ENCODE measurements at regions not wholly inside any gene's neighbourhood (a gene's known extent, or its start where the extent isn't known, plus 50 kb on each side); places are given as distances from the start of the nearest gene placed in this dataset.

GRCh38 chr2:45209302-45209701 lies 200.1 kb upstream of the SIX2 start:
- no peak for DNase-seq

DNA sequence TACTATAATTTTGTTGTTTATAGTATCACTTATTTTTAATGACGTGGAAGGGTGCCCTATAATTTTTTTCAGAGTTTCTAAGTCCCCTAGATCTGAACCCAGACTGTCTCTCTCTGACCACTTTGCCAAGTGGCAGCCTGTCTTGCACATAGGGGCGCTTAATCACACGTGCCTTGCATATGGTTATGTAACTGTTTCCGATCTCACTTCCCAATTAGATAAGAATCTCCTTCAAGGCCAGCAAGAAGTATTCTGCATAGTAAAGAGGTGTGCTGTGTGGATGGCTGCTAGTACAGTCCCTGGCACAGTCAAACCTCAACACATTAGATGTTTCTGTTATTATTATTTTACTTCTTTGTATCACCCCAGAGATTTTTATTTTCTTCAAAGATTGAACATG lies 197.8 kb upstream of the SIX2 start:
- DNase-seq, result no peak

- DNase-seq, result no peak
Measured at GRCh38 chr2:45205985-45206384, 196.7 kb upstream of the SIX2 start.

DNA sequence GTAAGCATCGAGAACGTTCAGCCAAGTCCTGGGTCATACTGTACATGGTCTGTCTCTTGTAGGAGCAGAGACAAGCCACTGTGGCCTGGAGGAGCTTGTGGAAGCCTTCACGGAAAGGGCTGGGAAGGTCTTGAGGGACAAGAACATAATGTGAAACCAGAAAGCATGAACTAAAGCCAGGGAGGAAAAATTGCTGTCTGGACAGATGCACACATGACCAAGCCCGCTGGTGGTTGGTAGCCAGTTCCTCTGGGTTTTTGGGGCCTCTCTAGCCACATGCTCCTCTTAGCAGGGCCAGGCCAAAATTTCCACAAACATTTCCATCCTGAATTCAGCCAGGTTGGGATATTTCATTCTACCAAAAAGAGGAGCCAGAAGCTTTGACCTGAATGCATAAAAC lies 196.2 kb upstream of the SIX2 start:
- no peak for DNase-seq

DNA sequence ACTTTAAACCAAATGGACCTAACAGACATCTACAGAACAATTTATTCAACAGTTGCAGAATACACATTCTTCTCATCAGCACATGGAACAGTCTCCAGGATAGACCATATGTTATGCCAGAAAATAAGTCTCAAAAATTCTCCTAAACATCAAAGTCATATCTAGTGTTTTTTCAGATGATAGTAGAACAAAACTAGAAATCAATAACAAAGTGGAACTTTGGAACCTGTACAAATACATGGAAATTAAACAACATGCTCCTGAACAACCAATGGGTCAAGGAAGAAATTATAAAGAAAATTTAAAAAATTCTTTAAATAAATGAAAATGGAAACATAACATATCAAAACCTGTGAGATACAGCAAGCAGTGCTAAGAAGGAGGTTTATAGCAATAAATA lies 194.1 kb upstream of the SIX2 start:
- DNase-seq, result no peak

GRCh38 chr2:45199973-45200372 lies 190.7 kb upstream of the SIX2 start:
- no peak for DNase-seq

GRCh38 chr2:45195916-45196315 lies 186.7 kb upstream of the SIX2 start:
- DNase-seq, result no peak

- DNase-seq, result no peak
Measured at GRCh38 chr2:45194596-45194995, 185.3 kb upstream of the SIX2 start.

GRCh38 chr2:45193581-45193980 lies 184.3 kb upstream of the SIX2 start:
- DNase-seq, result no peak

GRCh38 chr2:45192991-45193390 lies 183.7 kb upstream of the SIX2 start:
- DNase-seq, result no peak

DNA sequence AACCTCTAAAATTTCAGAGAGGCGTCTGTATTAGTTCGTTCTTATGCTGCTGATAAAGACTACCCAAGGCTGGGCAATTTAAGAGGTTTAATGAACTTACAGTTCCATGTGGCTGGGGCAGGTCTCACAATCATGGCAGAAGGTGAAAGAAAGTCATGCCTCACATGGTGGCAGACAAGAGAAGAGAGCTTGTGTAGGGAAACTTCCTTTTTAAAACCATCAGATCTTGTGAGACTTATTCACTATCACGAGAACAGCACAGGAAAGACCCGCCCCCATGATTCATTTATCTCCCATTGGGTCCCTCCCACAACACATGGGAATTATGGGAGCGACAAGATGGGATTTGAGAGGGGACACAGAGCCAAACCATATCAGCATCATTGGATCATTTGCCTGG lies 183.2 kb upstream of the SIX2 start:
- DNase-seq, result no peak

DNA sequence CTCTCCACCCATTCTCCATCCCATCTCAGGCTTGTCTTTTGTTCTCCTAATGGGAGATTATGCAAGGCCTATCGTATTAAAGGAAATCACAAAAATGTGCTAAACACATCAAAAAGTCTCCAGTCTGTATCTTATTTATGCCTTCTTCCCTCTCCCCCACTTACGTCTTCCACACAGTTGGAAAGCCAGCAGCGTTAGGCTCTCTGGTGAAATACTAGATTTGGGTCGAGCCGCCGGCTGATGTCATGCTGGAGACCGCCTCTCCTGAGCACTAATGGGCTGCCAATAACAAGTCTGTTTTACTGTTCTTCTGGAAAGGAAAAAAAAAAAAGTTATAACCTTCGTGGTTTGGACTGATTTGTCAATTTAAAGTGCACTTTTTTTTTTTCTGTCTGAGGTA lies 182.7 kb upstream of the SIX2 start:
- DNase-seq, result no peak

- no peak for DNase-seq
Measured at GRCh38 chr2:45191146-45191863, 182.1 kb upstream of the SIX2 start.

- DNase-seq, result no peak
Measured at GRCh38 chr2:45190481-45190942, 181.3 kb upstream of the SIX2 start.

GRCh38 chr2:45184606-45185005 lies 175.4 kb upstream of the SIX2 start:
- no peak for DNase-seq

DNA sequence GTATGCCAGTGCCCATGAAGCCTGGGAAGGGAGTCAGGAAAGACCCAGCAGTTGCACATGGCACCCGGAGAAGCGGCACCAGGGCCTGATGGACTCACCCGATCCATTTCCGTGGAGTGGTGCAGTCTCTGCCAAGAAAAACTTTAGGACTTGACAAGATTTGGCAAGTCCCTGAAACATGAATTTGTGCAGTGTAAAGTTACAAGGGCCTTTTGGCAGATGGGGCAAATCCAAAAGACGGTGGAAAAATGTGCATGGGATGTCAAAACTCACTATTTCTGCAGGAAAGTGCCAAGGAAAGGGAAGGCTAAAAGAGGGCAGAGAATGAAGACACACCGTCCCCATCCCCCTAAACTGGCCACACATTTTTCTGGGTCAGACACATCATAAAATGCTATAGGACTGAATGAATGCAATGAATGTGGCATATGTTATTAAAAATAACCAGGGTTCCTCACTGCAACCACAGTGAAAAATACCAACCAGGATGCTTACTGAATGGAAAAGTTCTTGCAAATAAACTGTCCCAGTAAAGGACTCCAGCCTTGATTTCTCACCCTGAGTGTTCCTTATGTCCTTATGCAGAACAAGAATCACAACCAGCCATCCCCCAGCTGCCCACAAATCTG lies 173.5 kb upstream of the SIX2 start:
- DNase-seq, result no peak

GRCh38 chr2:45180779-45181178 lies 171.5 kb upstream of the SIX2 start:
- DNase-seq, result no peak

- DNase-seq, result no peak
Measured at GRCh38 chr2:45180033-45180746, 170.9 kb upstream of the SIX2 start.

DNA sequence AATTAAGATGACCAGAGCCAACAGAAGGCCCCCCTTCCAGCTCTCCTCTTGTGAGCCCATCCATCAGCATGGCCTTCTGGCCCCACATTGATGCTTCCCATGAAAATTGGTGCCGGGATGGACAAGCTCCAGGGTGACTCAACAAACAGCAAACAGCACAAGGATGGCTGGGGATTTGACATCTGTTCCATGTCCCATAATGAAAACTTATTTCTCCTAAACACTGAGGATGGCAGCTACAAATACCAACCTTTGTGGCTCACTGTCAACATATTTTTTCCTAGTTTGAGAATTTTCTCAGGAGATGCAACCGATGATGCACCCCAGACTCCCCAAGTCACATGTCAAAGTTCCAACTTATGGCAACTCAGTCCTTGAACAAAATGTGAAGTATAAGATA lies 169.6 kb upstream of the SIX2 start:
- DNase-seq, result no peak

- no peak for DNase-seq
Measured at GRCh38 chr2:45178359-45178758, 169.1 kb upstream of the SIX2 start.

DNA sequence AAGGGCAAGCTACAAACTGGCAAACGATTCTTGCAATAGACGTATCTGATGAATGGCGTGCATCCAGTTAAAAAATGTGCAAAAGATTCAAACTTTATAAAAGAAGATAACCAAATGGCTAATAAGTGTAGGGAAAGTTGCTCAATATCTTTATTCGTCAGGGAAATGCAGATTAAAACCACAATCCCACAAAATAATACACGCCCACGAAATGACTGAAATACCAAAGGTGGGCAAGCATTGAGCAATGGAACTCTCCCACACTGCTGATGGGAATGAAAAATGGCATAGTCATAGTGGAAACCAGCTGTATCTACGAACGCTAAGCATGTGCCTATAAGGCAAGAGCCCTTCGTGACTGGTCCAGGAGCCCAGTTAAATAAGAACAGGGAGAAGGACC lies 168.6 kb upstream of the SIX2 start:
- DNase-seq, result no peak

DNA sequence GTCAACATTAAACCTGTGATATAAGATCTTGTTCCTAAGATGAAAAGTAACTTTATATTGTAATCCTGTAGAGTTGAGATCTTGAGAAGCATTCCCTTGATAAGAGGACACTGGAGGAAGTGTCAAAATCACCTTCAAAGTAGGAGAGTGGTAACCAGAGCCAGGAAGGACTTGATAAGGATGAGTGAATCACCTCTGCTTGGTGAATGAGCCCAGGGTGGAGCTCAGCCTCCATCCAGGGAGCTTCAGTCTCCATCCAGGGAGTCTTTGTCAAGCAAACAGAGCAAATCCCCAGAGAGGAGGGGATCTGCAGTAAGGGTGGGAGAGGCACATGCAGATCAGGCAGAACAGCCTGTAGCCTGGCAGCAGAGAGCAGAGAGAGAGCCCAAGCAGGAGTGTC lies 167.1 kb upstream of the SIX2 start:
- no peak for DNase-seq

DNA sequence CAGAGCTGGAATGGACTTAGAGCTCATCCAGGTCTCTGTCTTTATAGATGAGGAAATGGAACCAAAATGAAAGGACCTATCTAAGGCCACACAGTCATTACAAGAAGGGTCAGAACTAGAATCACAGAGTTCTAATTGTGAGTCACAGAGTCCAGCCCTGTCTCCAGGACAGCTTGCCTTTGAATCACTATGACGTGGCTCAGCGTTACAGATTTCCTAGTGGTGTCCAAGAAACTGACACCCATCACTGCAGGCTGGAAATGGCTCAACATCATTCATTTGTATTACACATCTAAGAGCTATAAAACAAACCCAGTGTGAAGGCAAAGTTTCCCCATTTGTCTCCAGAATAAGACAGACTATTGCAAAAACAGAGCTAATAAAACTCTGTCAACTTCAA lies 164.3 kb upstream of the SIX2 start:
- no peak for DNase-seq

GRCh38 chr2:45172760-45173392 lies 163.6 kb upstream of the SIX2 start:
- DNase-seq, result no peak
